ENCODE measurements at regions not wholly inside any gene's neighbourhood (a gene's known extent, or its start where the extent isn't known, plus 50 kb on each side); places are given as distances from the start of the nearest gene placed in this dataset.

GRCh38 chr3:181635141-181635540 is 76.6 kb upstream of the SOX2 start:
- no peak for TF ChIP-seq CTCF (IDR thresholded peaks at IDR 0.05)
- TF ChIP-seq POLR2A (IDR thresholded peaks at IDR 0.05), result no peak
- no peak for TF ChIP-seq EP300 (IDR thresholded peaks at IDR 0.05)

Data from tibial nerve (tissue), 4 donors.